Nephron progenitor cell (in vitro differentiated cells): ENCODE measurements at regions not wholly inside any gene's neighbourhood (a gene's known extent, or its start where the extent isn't known, plus 50 kb on each side); places are given as distances from the start of the nearest gene placed in this dataset.
"Not testable (repeated sequence)": the region's sequence is repeated elsewhere in the genome, so short reads cannot be mapped to it uniquely, and the experiment has no call there.

Experiments used
- DNase-seq: peaks from one replicate; pipeline ENCODE4 v3.0.0; 2021
- H3K27ac Mint-ChIP-seq: 2 replicates; pipeline ENCODE4 v1.8.0; 2021; ENCODE audit warnings: mild to moderate bottlenecking, moderate library complexity, mixed read lengths
- H3K27me3 Mint-ChIP-seq: 2 replicates; pipeline ENCODE4 v1.8.0; 2021; ENCODE audit warnings: mild to moderate bottlenecking, low read depth, mixed read lengths; ENCODE audit not compliant: poor library complexity
- H3K36me3 Mint-ChIP-seq: 2 replicates; pipeline ENCODE4 v1.8.0; 2021; ENCODE audit warnings: low read depth, mixed read lengths
- H3K4me1 Mint-ChIP-seq: 2 replicates; pipeline ENCODE4 v1.8.0; 2021; ENCODE audit warnings: mixed read lengths
- H3K4me3 Mint-ChIP-seq: 2 replicates; pipeline ENCODE4 v1.8.0; 2021; ENCODE audit warnings: mild to moderate bottlenecking, moderate library complexity, mixed read lengths
- H3K9me3 Mint-ChIP-seq: 2 replicates; pipeline ENCODE4 v1.8.0; 2021; ENCODE audit warnings: mild to moderate bottlenecking, moderate library complexity, mixed read lengths
- CTCF ChIP-seq: fragments of 200-600 bp; sonication (generic); IDR thresholded peaks from 2 replicates; pipeline ENCODE4 v1.5.0; 2021; ENCODE audit warnings: antibody characterized with exemption

DNA sequence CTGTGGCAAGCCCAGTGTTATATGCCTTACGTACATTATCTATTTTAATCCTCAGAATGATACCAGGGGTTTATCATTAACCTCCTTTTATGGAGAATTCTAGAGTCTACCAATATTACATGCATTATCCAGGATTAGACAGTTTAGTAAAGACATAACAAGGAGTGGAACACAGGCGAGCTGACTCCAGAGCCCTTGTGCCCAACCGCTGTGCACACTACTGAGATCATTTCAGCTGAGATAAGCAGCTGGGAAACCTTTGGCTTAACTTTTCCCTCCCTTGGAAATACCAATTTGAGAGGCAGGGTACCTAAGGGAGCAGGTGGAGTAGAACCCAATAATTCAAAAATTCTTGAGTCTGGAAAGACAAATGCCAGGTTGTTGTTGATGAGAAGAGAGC is 59.8 kb upstream of the ATP1B1 start:
- Mint-ChIP-seq H3K4me1 (peaks cover 23% of the 10 kb centered on the region), H3K36me3 (no peaks in the 10 kb centered on the region), H3K4me3 (no peak overlapping the region), H3K27ac (no peak overlapping the region), H3K9me3 (no peaks in the 10 kb centered on the region), H3K27me3 (peaks cover 4% of the 10 kb centered on the region)
- no peak for DNase-seq
- TF ChIP-seq CTCF: no peak

GRCh38 chr1:169047074-169047473 is 59.4 kb upstream of the ATP1B1 start:
- Mint-ChIP-seq H3K4me3 (no peak overlapping the region), H3K36me3 (no peaks in the 10 kb centered on the region), H3K27ac (no peak overlapping the region), H3K4me1 (peaks cover 23% of the 10 kb centered on the region), H3K27me3 (peaks cover 4% of the 10 kb centered on the region), H3K9me3 (no peaks in the 10 kb centered on the region)
- no peak for TF ChIP-seq CTCF
- DNase-seq: no peak

- Mint-ChIP-seq H3K36me3 (no peaks in the 10 kb centered on the region), H3K9me3 (no peaks in the 10 kb centered on the region), H3K27ac (no peak overlapping the region), H3K27me3 (peaks cover 4% of the 10 kb centered on the region), H3K4me3 (no peak overlapping the region), H3K4me1 (peaks cover 23% of the 10 kb centered on the region)
- no peak for TF ChIP-seq CTCF
- DNase-seq: no peak
Observed at GRCh38 chr1:169048043-169048442, 58.4 kb upstream of the ATP1B1 start.

- Mint-ChIP-seq H3K4me3 (no peak overlapping the region), H3K27me3 (peaks cover 12% of the 10 kb centered on the region), H3K27ac (no peak overlapping the region), H3K9me3 (no peaks in the 10 kb centered on the region), H3K4me1 (peaks cover 20% of the 10 kb centered on the region), H3K36me3 (no peaks in the 10 kb centered on the region)
- no peak for TF ChIP-seq CTCF
- DNase-seq: no peak
Observed at GRCh38 chr1:169049258-169049938, 57.1 kb upstream of the ATP1B1 start.

DNA sequence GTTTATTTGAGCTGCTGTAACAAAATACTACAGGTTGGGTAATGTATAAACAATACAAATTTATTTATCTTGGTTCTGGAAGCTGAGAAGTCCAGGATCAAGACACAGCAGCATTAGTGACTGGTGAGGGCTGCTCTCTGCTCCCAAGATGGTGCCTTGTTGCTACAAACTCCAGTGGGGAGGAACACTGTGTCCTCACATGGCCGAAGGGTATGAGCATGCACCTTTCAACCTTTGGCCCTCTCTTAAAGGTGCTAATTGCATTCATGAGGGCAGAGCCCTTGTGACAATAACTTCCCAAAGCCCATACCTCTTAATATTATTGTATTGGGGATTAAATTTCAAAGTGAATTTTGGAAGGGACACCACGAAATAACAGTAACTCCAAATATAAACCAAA is 55.3 kb upstream of the ATP1B1 start:
- Mint-ChIP-seq H3K4me1 (peaks cover 12% of the 10 kb centered on the region), H3K9me3 (no peaks in the 10 kb centered on the region)

DNA sequence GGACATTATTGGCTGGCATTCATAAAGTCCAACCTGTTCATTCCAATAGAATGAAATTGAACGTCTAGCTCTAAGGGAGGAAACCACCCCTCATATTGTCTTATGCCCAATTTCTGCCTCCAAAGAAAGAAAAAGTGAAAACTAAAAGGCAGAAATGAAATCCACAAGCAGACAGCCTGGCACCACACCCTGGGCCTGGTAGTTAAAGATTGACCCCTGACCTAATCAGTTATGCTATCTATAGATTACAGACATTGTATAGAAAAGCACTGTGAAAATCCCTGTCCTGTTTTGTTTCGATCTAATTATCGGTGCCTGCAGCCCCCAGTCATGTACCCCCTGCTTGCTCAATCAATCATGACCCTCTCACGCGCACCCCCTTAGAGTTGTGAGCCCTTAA is 54.3 kb upstream of the ATP1B1 start:
- not testable (repeated sequence) for DNase-seq, H3K27ac Mint-ChIP-seq, H3K4me3 Mint-ChIP-seq, H3K9me3 Mint-ChIP-seq, H3K36me3 Mint-ChIP-seq
- H3K27me3 Mint-ChIP-seq: peaks cover 12% of the 10 kb centered on the region
- H3K4me1 Mint-ChIP-seq: peaks cover 12% of the 10 kb centered on the region

More for the DNA sequence above, 55.3 kb upstream of the ATP1B1 start:
- TF ChIP-seq CTCF: no peak
- no peak overlapping the region for H3K27ac Mint-ChIP-seq
- no peaks in the 10 kb centered on the region for H3K36me3 Mint-ChIP-seq
- no peak for DNase-seq
- H3K27me3 Mint-ChIP-seq: peaks cover 12% of the 10 kb centered on the region
- H3K4me3 Mint-ChIP-seq: no peak overlapping the region
